Adipocyte (in vitro differentiated cells): ENCODE measurements at regions not wholly inside any gene's neighbourhood (a gene's known extent, or its start where the extent isn't known, plus 50 kb on each side); places are given as distances from the start of the nearest gene placed in this dataset.
A peak's percentile ranks its signal among the peaks of the same experiment; 100 is the strongest.

ENCODE experiments used
- DNase-seq: peaks from one replicate; pipeline ENCODE4 v3.0.0-alpha.2; 2015; ENCODE audit warnings: low read depth
- H3K27me3 ChIP-seq: replicated peaks from 2 replicates; pipeline ENCODE4 v1.7.0; 2013; ENCODE audit warnings: mild to moderate bottlenecking, low read length, moderate library complexity; ENCODE audit not compliant: control insufficient read depth, insufficient read depth
- H3K36me3 ChIP-seq: 2 replicates; pipeline ENCODE4 v1.7.0; 2013; ENCODE audit warnings: low read length, mild to moderate bottlenecking, moderate library complexity; ENCODE audit not compliant: control insufficient read depth, insufficient read depth, severe bottlenecking
- H3K4me1 ChIP-seq: 2 replicates; pipeline ENCODE4 v1.7.0; 2013; ENCODE audit warnings: mild to moderate bottlenecking, low read length, moderate library complexity; ENCODE audit not compliant: control insufficient read depth, insufficient read depth
- H3K4me3 ChIP-seq: 2 replicates; pipeline ENCODE4 v1.7.0; 2013; ENCODE audit warnings: mild to moderate bottlenecking, low read length, moderate library complexity
- H3K9ac ChIP-seq: 2 replicates; pipeline ENCODE4 v1.7.0; 2013; ENCODE audit warnings: mild to moderate bottlenecking, low read length, moderate library complexity
- H3K9me3 ChIP-seq: 2 replicates; pipeline ENCODE4 v1.7.0; 2013; ENCODE audit warnings: mild to moderate bottlenecking, low read length, moderate library complexity; ENCODE audit not compliant: control insufficient read depth

DNA sequence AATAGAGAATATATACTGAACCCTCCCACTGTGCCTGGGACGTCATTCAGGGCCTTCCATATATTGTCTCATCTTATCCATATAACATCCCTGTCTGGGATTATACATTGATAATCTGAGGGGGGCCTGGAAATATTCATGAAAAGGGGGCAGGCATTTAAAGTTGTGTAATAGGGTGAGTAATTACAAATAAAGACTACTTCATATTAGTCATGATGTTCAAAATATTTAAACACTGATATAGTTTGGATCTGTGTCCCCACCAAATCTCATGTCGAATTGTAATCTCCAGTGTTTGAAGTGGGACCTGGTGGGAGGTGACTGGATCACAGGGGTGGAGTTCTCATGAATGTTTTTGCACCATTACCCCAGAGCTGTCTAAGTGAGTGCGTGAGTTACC is 97.8 kb downstream of the AQP9 start:
- H3K27me3 ChIP-seq, result no peaks in the 10 kb centered on the region
- no peak overlapping the region for H3K4me3 ChIP-seq
- no peaks in the 10 kb centered on the region for H3K9me3 ChIP-seq
- no peak overlapping the region for H3K9ac ChIP-seq
- DNase-seq, result no peak
- H3K4me1 ChIP-seq, result no peaks in the 10 kb centered on the region
- H3K36me3 ChIP-seq, result no peaks in the 10 kb centered on the region

- no peaks in the 10 kb centered on the region for H3K36me3 ChIP-seq
- no peak for DNase-seq
- H3K9me3 ChIP-seq, result no peaks in the 10 kb centered on the region
- peaks cover 5% of the 10 kb centered on the region for H3K27me3 ChIP-seq
- H3K4me1 ChIP-seq, result no peaks in the 10 kb centered on the region
- H3K4me3 ChIP-seq, result no peak overlapping the region
- no peak overlapping the region for H3K9ac ChIP-seq
These were observed 102.2 kb downstream of the AQP9 start for GRCh38 chr15:58240191-58240932.

DNA sequence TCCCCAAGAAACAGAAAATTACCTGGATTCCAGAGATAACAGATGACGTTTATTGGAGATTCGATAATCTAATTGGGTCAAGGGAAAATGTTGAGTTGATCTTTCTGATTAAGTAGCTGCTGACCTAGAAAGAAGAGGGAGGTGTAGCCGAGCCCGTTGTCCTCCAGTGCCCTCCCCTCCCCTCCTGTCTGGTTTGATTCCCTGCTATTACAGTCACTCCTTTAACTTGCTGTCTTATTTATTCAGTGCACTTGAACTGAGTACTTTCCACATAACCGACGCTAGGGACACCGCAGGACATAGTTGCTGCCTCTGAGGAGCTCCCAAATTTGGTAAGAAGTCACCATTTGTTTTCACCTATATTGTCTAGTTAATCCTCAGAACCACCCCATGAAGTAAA is 103.7 kb downstream of the AQP9 start:
- H3K4me1 ChIP-seq, result no peaks in the 10 kb centered on the region
- no peaks in the 10 kb centered on the region for H3K36me3 ChIP-seq
- H3K9me3 ChIP-seq, result no peaks in the 10 kb centered on the region
- H3K27me3 ChIP-seq, result peaks cover 5% of the 10 kb centered on the region
- DNase-seq, result peak; percentile 23
- H3K4me3 ChIP-seq, result no peak overlapping the region
- no peak overlapping the region for H3K9ac ChIP-seq

- Histone ChIP-seq H3K4me3 (no peak overlapping the region), H3K9me3 (no peaks in the 10 kb centered on the region), H3K4me1 (peaks cover 4% of the 10 kb centered on the region), H3K9ac (no peak overlapping the region), H3K27me3 (peaks cover 5% of the 10 kb centered on the region), H3K36me3 (no peaks in the 10 kb centered on the region)
- no peak for DNase-seq
These were observed 104.9 kb downstream of the AQP9 start for GRCh38 chr15:58243070-58243469.

- Histone ChIP-seq H3K36me3 (no peaks in the 10 kb centered on the region), H3K4me3 (no peak overlapping the region), H3K27me3 (peaks cover 5% of the 10 kb centered on the region), H3K9me3 (no peaks in the 10 kb centered on the region), H3K4me1 (peaks cover 8% of the 10 kb centered on the region), H3K9ac (no peak overlapping the region)
- no peak for DNase-seq
These were observed 106.4 kb downstream of the AQP9 start for GRCh38 chr15:58244536-58244935.

DNA sequence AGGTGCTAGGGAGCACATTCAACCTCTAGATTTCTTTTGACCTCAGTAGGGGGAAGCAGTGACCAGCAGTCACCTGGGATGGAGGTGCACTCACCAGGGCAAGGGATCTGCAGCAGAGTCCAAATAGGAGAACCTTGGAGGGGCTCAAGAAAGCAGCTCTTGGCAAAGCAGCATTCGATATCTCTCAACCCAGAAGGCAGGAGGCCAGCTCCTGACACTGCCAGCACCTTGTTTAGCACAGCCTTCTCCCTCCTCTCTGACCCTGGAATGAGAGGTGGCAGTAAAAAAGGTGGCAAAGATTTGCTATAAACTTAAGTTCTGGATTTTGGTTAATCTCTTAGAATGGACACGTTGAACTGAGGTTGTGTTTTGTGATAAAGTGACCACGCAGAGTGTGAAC is 107.9 kb downstream of the AQP9 start:
- no peak for DNase-seq
- H3K4me3 ChIP-seq, result no peak overlapping the region
- H3K36me3 ChIP-seq, result no peaks in the 10 kb centered on the region

DNA sequence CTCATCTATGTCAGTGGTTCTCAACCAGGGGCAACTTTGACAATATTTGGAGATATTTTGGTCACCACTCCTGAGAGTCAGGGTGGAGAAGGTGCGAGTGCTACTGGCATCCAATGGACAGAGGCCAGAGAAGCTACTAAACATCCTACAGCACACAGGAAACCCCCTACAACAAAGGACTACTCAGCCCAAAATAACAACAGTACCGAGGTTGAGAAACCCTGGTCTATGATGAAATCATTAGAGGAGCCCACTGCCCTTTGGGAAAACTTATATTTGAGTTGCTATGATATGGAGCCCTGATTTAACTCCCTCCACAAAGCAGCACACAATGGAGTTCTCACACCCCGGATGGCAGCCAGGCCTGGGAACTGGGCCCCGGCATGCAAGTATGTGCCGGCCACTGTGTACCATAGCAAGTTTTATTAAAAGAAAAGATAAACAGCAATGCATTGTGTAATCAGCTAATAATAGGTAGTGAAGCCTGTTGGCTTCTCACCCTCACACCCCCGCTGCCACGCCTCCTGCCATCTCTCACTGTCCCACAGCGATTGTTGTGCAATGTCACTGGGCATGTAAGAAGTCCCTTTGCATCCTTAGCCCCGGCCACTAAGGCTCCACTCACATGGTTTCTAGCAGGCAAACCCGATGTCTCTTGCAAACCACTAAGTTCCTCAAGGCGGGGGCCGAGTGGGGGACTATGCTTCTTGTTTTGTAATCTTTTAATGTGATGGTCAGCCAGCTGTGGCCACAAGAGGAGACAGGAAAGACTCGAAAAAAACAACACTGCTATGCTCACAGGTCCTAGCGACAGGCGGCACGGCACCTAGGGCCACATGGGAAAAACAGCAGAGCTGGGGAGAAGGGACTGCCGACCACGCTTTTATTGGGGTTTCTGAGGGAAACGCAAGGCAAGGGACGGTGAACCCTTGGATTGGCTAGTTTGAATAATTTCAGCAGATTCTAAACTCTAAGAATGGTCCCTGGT is 110.0 kb downstream of the AQP9 start:
- H3K4me1 ChIP-seq, result peaks cover 8% of the 10 kb centered on the region
- DNase-seq, result no peak
- peaks cover 9% of the 10 kb centered on the region for H3K27me3 ChIP-seq
- no peaks in the 10 kb centered on the region for H3K36me3 ChIP-seq
- no peak overlapping the region for H3K4me3 ChIP-seq
- H3K9ac ChIP-seq, result no peak overlapping the region
- peaks cover 6% of the 10 kb centered on the region for H3K9me3 ChIP-seq

More for the DNA sequence above, 107.9 kb downstream of the AQP9 start:
- peaks cover 5% of the 10 kb centered on the region for H3K27me3 ChIP-seq
- no peak overlapping the region for H3K9ac ChIP-seq
- peaks cover 8% of the 10 kb centered on the region for H3K4me1 ChIP-seq
- peaks cover 6% of the 10 kb centered on the region for H3K9me3 ChIP-seq

DNA sequence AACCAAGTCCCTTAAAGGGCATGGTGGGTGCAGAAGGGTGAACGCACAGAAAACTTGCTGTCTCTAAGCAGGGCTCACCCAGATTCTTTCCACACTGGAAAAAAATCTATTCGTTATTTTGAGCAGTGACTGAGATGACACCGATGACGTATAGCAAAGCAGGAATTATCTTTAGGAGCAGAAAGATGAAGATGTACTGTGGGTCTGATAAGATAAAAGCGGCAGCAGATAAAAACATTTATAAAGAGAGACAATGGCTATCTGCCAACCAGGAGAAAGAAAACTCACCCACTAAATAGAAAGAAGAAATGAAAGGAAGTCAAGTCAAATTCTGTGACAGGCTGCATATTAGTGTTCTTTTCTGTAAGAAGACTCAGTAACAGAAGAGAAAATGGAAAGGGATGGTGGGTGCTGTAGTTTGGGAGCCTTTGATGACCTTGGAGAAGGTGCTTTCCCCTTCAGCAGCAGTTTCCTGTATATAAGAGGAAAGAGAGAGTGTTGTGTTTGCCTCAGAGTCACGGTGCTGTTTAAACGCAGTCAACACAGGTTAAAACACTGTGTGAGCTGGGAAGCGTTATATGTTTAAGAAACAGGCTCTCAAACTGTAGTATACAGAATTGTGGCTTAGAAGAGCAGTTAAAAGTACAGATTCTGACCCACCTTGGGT is 111.6 kb downstream of the AQP9 start:
- Histone ChIP-seq H3K4me3 (no peak overlapping the region), H3K27me3 (peaks cover 9% of the 10 kb centered on the region), H3K36me3 (no peaks in the 10 kb centered on the region), H3K4me1 (peaks cover 8% of the 10 kb centered on the region), H3K9me3 (peaks cover 6% of the 10 kb centered on the region), H3K9ac (no peak overlapping the region)
- no peak for DNase-seq

DNA sequence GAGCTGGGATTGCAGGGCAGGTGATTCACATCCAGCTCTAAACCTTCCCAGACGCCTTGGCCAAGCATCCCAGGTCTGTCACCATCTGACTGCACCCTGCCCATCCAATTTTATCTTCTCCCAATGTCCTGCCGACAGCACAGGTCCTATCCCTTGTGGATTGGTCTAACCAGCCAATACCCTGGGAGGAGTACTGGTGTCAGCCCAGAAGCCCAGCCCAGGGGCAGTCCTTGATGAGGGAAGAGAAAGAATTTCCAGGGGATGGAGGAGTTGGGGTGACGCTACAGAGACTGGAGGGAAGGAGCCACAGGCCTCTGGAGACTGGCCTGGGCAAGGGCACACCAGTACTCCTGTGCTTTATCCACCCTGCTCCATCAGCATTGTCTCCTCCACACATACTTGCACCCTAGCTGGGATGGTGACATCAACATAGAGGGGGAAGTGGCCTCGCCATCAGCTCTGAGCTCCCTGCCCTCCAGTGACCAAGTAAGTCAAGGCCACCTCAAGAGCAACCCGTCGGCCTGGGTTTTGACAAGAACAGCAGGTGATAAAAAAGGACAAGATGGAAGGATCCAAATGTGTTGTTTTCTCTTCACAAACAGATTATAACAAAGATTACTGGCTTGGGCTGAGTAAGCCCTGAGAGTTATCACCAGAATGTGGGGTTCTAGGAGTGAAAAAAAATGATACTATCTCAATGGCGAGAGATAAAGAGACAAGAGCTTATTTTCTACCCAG is 114.6 kb downstream of the AQP9 start:
- Histone ChIP-seq H3K4me3 (no peak overlapping the region), H3K4me1 (peaks cover 7% of the 10 kb centered on the region), H3K9me3 (peaks cover 16% of the 10 kb centered on the region), H3K36me3 (no peaks in the 10 kb centered on the region), H3K27me3 (peaks cover 4% of the 10 kb centered on the region), H3K9ac (no peak overlapping the region)
- DNase-seq, result no peak

GRCh38 chr15:58257776-58258325 is 119.7 kb downstream of the AQP9 start:
- DNase-seq, result no peak
- Histone ChIP-seq H3K9ac (no peak overlapping the region), H3K9me3 (peaks cover 10% of the 10 kb centered on the region), H3K27me3 (no peaks in the 10 kb centered on the region), H3K4me1 (peaks cover 16% of the 10 kb centered on the region), H3K4me3 (no peak overlapping the region), H3K36me3 (no peaks in the 10 kb centered on the region)
